SK-N-SH (cell line): ENCODE measurements at regions not wholly inside any gene's neighbourhood (a gene's known extent, or its start where the extent isn't known, plus 50 kb on each side); places are given as distances from the start of the nearest gene placed in this dataset.

ENCODE experiments used
- CTCF ChIP-seq: fragments of 200-600 bp; sonication (generic); IDR thresholded peaks from 2 replicates; pipeline ENCODE4 v1.6.1; 2017; ENCODE audit warnings: antibody characterized with exemption, mild to moderate bottlenecking, moderate library complexity
- ELF1 ChIP-seq: IDR thresholded peaks from 2 replicates; pipeline ENCODE4 v1.4.0; 2012
- EZH2phosphoT487 ChIP-seq: fragments of 200-600 bp; sonication (generic); IDR thresholded peaks from 2 replicates; pipeline ENCODE4 v1.6.1; 2017; ENCODE audit warnings: low read depth, mixed run types, mild to moderate bottlenecking, antibody characterized with exemption, moderate library complexity, borderline replicate concordance
- FOXM1 ChIP-seq: IDR thresholded peaks from 2 replicates; pipeline ENCODE4 v1.4.0; 2012; ENCODE audit warnings: low read depth, mild to moderate bottlenecking
- JUND ChIP-seq: IDR thresholded peaks from 2 replicates; pipeline ENCODE4 v1.4.0; 2012
- MXI1 ChIP-seq: IDR thresholded peaks from 2 replicates; pipeline ENCODE4 v1.6.1; 2012; ENCODE audit warnings: mild to moderate bottlenecking, low read depth, low read length, improper control_type of control experiment
- NFIC ChIP-seq: IDR thresholded peaks from 2 replicates; pipeline ENCODE4 v1.4.0; 2012; ENCODE audit warnings: borderline replicate concordance
- POLR2AphosphoS5 ChIP-seq: IDR thresholded peaks from 2 replicates; pipeline ENCODE4 v1.6.1; 2012; ENCODE audit warnings: low read depth, low read length
- RAD21 ChIP-seq: IDR thresholded peaks from 2 replicates; pipeline ENCODE4 v1.6.1; 2012; ENCODE audit warnings: mild to moderate bottlenecking, low read length
- RFX5 ChIP-seq: IDR thresholded peaks from 2 replicates; pipeline ENCODE4 v1.6.1; 2012; ENCODE audit warnings: mild to moderate bottlenecking, improper control_type of control experiment, low read length
- SMC3 ChIP-seq: IDR thresholded peaks from 2 replicates; pipeline ENCODE4 v1.6.1; 2012; ENCODE audit warnings: low read depth, low read length, improper control_type of control experiment
- TAF1 ChIP-seq: IDR thresholded peaks from 2 replicates; pipeline ENCODE4 v1.6.1; 2012; ENCODE audit warnings: low read depth, mild to moderate bottlenecking, low read length, moderate library complexity, borderline replicate concordance
- TEAD4 ChIP-seq: IDR thresholded peaks from 2 replicates; pipeline ENCODE4 v1.4.0; 2012; ENCODE audit warnings: mild to moderate bottlenecking, borderline replicate concordance; ENCODE audit not compliant: insufficient read depth
- USF2 ChIP-seq: fragments of 150-350 bp; IDR thresholded peaks from 2 replicates; pipeline ENCODE4 v1.6.1; 2017; ENCODE audit warnings: antibody characterized with exemption, low read length, low read depth, borderline replicate concordance

GRCh38 chrX:125204681-125205132 lies 115.0 kb upstream of the TEX13C start:
- TF ChIP-seq USF2, result no peak
- no peak for TF ChIP-seq RFX5
- no peak for TF ChIP-seq JUND
- no peak for TF ChIP-seq CTCF
- no peak for TF ChIP-seq TAF1
- TF ChIP-seq SMC3, result no peak
- TF ChIP-seq RAD21, result no peak
- no peak for TF ChIP-seq TEAD4
- TF ChIP-seq EZH2phosphoT487, result no peak
- no peak for TF ChIP-seq POLR2AphosphoS5
- TF ChIP-seq FOXM1, result no peak
- no peak for TF ChIP-seq NFIC
- no peak for TF ChIP-seq MXI1
- TF ChIP-seq ELF1, result no peak
